OCI-LY7 (cell line): ENCODE measurements at regions not wholly inside any gene's neighbourhood (a gene's known extent, or its start where the extent isn't known, plus 50 kb on each side); places are given as distances from the start of the nearest gene placed in this dataset.

ENCODE experiments used
- EZH2phosphoT487 ChIP-seq: fragments of 200-600 bp; sonication (generic); IDR thresholded peaks from 2 replicates; pipeline ENCODE4 v1.6.1; 2018; ENCODE audit warnings: low read depth, borderline replicate concordance, mild to moderate bottlenecking, mixed run types, antibody characterized with exemption, low read length, moderate library complexity, mixed read lengths
- TF ChIP-seq, protein P1 (sequence below): fragments of 200-600 bp; sonication (generic); conservative IDR thresholded peaks from 2 replicates; pipeline ENCODE4 v1.5.1; 2014; ENCODE audit warnings: mild to moderate bottlenecking, antibody characterized with exemption, low read length, moderate library complexity, mixed read lengths

DNA sequence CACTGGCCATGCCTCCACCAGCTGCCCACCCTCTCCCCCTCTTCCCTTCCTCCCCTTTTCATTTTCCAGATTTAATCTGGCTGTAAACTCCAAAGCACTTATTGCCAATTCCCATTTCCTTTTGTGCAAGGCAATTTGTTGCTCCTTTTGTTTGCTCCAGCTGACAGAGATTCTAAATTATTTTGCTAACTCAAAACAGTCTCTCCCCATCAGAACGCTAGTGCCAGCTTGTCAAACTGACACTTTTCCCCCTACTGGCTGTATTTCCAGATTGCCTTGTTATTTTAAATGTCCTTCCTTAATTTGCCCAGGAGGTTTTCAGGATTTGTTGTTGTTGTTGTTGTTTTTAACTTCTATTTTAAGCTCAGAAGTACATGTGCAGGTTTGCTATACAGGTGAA, 57.0 kb upstream of the PAK1 start:
- TF ChIP-seq, protein P1, sequence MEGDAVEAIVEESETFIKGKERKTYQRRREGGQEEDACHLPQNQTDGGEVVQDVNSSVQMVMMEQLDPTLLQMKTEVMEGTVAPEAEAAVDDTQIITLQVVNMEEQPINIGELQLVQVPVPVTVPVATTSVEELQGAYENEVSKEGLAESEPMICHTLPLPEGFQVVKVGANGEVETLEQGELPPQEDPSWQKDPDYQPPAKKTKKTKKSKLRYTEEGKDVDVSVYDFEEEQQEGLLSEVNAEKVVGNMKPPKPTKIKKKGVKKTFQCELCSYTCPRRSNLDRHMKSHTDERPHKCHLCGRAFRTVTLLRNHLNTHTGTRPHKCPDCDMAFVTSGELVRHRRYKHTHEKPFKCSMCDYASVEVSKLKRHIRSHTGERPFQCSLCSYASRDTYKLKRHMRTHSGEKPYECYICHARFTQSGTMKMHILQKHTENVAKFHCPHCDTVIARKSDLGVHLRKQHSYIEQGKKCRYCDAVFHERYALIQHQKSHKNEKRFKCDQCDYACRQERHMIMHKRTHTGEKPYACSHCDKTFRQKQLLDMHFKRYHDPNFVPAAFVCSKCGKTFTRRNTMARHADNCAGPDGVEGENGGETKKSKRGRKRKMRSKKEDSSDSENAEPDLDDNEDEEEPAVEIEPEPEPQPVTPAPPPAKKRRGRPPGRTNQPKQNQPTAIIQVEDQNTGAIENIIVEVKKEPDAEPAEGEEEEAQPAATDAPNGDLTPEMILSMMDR = no peak
- TF ChIP-seq EZH2phosphoT487 = no peak
